Cardiac fibroblast (primary cell): ENCODE measurements at regions not wholly inside any gene's neighbourhood (a gene's known extent, or its start where the extent isn't known, plus 50 kb on each side); places are given as distances from the start of the nearest gene placed in this dataset.

Experiments used
- DNase-seq, 2 donors: peaks; one replicate each; pipeline versions ENCODE4 v3.0.0 to v3.0.0-alpha.2; 2010; ENCODE audit warnings: low read depth in 2 of 2
- H3K4me3 ChIP-seq, 2 donors: replicated peaks in 1 of 2; 1 replicate in 1 of 2; 2 replicates in 1 of 2; pipeline ENCODE4 v1.5.1; 2011; ENCODE audit warnings: low read depth in 2 of 2, low read length in 2 of 2, mild to moderate bottlenecking in 2 of 2, moderate library complexity in 1 of 2
- CTCF ChIP-seq: IDR thresholded peaks from one replicate; pipeline ENCODE4 v1.5.1; 2011; ENCODE audit warnings: low read depth, mild to moderate bottlenecking, low read length, inconsistent platforms

GRCh38 chr3:102089904-102090720 lies 240.8 kb downstream of the NFKBIZ start:
- no peak overlapping the region for H3K4me3 ChIP-seq
- DNase-seq = peak; percentile 45 to 81
- no peak for TF ChIP-seq CTCF

- TF ChIP-seq CTCF = no peak
- no peak overlapping the region for H3K4me3 ChIP-seq
- peak in 1 of 2 donors; percentile 66 for DNase-seq
Observed at GRCh38 chr3:102090721-102091045, 241.4 kb downstream of the NFKBIZ start.

GRCh38 chr3:102091358-102091757 lies 242.0 kb downstream of the NFKBIZ start:
- no peak for DNase-seq
- no peak overlapping the region for H3K4me3 ChIP-seq
- TF ChIP-seq CTCF = no peak

- peak; percentile 50 to 52 for DNase-seq
- no peak for TF ChIP-seq CTCF
- H3K4me3 ChIP-seq = no peak overlapping the region
Observed at GRCh38 chr3:102092617-102093466, 243.5 kb downstream of the NFKBIZ start.

GRCh38 chr3:102094506-102094905 lies 245.2 kb downstream of the NFKBIZ start:
- H3K4me3 ChIP-seq = no peak overlapping the region
- no peak for DNase-seq
- TF ChIP-seq CTCF = no peak

GRCh38 chr3:102095383-102095782 lies 246.1 kb downstream of the NFKBIZ start:
- no peak for TF ChIP-seq CTCF
- no peak for DNase-seq
- no peak overlapping the region for H3K4me3 ChIP-seq
